Spleen (tissue), 7 donors: ENCODE measurements at regions not wholly inside any gene's neighbourhood (a gene's known extent, or its start where the extent isn't known, plus 50 kb on each side); places are given as distances from the start of the nearest gene placed in this dataset.

Source experiments
- CTCF ChIP-seq, 11 experiments: fragments of 200-600 bp in 7 of 11; fragments of 450-650 bp in 4 of 11; sonication (generic) in 4 of 11; IDR thresholded peaks in 8 of 11; conservative IDR thresholded peaks in 3 of 11; 1 replicate in 7 of 11; 2 replicates in 4 of 11; pipeline versions ENCODE4 v1.4.0 to v1.8.0; 2016 to 2021; ENCODE audit warnings: antibody characterized with exemption in 11 of 11, inconsistent platforms in 4 of 11, mild to moderate bottlenecking in 1 of 11
- POLR2A ChIP-seq, 3 donors: fragments of 450-650 bp; IDR thresholded peaks; one replicate each; pipeline ENCODE4 v1.5.1; 2017; ENCODE audit warnings: antibody characterized with exemption in 3 of 3, mild to moderate bottlenecking in 1 of 3
- POLR2AphosphoS5 ChIP-seq, 3 donors: sonication (generic); formaldehyde crosslinking; IDR thresholded peaks; one replicate each; pipeline ENCODE4 v1.5.1; 2017; ENCODE audit warnings: antibody characterized with exemption in 3 of 3
- donor health status: DM: no; HTN: no; CAD: no; lungs with moderate emphysema.
- donor health status: DM: no; HTN: no; CAD: no.
- donor health status: DM: no; HTN: no; CAD: no.

GRCh38 chr5:144698484-144698883, 527.8 kb downstream of the KCTD16 start:
- no peak for TF ChIP-seq CTCF (IDR thresholded peaks at IDR 0.05 in 8 of 11, conservative IDR thresholded peaks at IDR 0.05 in 3 of 11)
- no peak for TF ChIP-seq POLR2A (IDR thresholded peaks at IDR 0.05)
- TF ChIP-seq POLR2AphosphoS5 (IDR thresholded peaks at IDR 0.05) = no peak
